Astrocyte (in vitro differentiated cells and primary cell): ENCODE measurements at regions not wholly inside any gene's neighbourhood (a gene's known extent, or its start where the extent isn't known, plus 50 kb on each side); places are given as distances from the start of the nearest gene placed in this dataset.
"Not testable (repeated sequence)": the region's sequence is repeated elsewhere in the genome, so short reads cannot be mapped to it uniquely, and the experiment has no call there.

Source experiments
- DNase-seq: peaks from one replicate; pipeline ENCODE4 v3.0.0-alpha.2; 2010; ENCODE audit warnings: low read depth
- FAIRE-seq: peaks from 2 replicates; lab custom pipeline; 2011; peaks lifted over from hg19 to GRCh38; lab: Jason Lieb, UNC
- H2AFZ ChIP-seq: 2 replicates; pipeline ENCODE4 v1.6.0; 2012; ENCODE audit warnings: low read depth, low read length, inconsistent platforms
- H3K27ac ChIP-seq: 2 replicates; pipeline ENCODE4 v1.5.1; 2011; ENCODE audit warnings: low read depth, low read length, inconsistent platforms
- H3K27me3 ChIP-seq: 2 replicates; pipeline ENCODE4 v1.6.0; 2011; ENCODE audit warnings: low read length, inconsistent platforms; ENCODE audit not compliant: insufficient read depth
- H3K36me3 ChIP-seq: 2 replicates; pipeline ENCODE4 v1.5.1; 2011; ENCODE audit warnings: low read length, inconsistent platforms; ENCODE audit not compliant: insufficient read depth
- H3K4me1 ChIP-seq: 2 replicates; pipeline ENCODE4 v1.5.1; 2011; ENCODE audit warnings: low read length, inconsistent platforms; ENCODE audit not compliant: insufficient read depth
- H3K4me2 ChIP-seq: 2 replicates; pipeline ENCODE4 v1.6.0; 2012; ENCODE audit warnings: low read length, inconsistent platforms
- H3K4me3 ChIP-seq: 2 replicates; pipeline ENCODE4 v1.5.1; 2011; ENCODE audit warnings: low read depth, mild to moderate bottlenecking, low read length, inconsistent platforms; ENCODE audit not compliant: insufficient read depth
- H3K79me2 ChIP-seq: 2 replicates; pipeline ENCODE4 v1.6.0; 2012; ENCODE audit warnings: mild to moderate bottlenecking, low read length, inconsistent platforms; ENCODE audit not compliant: insufficient read depth
- H3K9ac ChIP-seq: 2 replicates; pipeline ENCODE4 v1.6.0; 2012; ENCODE audit warnings: mild to moderate bottlenecking, low read length, inconsistent platforms
- H3K9me3 ChIP-seq: 2 replicates; pipeline ENCODE4 v1.5.1; 2012; ENCODE audit warnings: low read depth, mild to moderate bottlenecking, low read length, inconsistent platforms; ENCODE audit not compliant: insufficient read depth
- H4K20me1 ChIP-seq: 2 replicates; pipeline ENCODE4 v1.6.0; 2012; ENCODE audit warnings: low read length, inconsistent platforms; ENCODE audit not compliant: insufficient read depth
- H3K27ac Mint-ChIP-seq: one replicate; pipeline ENCODE4 v1.8.0; 2021; ENCODE audit warnings: mild to moderate bottlenecking, mixed read lengths; ENCODE audit not compliant: unreplicated experiment
- H3K27me3 Mint-ChIP-seq: one replicate; pipeline ENCODE4 v1.8.0; 2021; ENCODE audit warnings: low read depth, mixed read lengths; ENCODE audit not compliant: unreplicated experiment
- H3K36me3 Mint-ChIP-seq: one replicate; pipeline ENCODE4 v1.8.0; 2021; ENCODE audit warnings: low read depth, mixed read lengths; ENCODE audit not compliant: unreplicated experiment
- H3K4me1 Mint-ChIP-seq: one replicate; pipeline ENCODE4 v1.8.0; 2021; ENCODE audit warnings: low read depth, mixed read lengths; ENCODE audit not compliant: unreplicated experiment
- H3K4me3 Mint-ChIP-seq: one replicate; pipeline ENCODE4 v1.8.0; 2021; ENCODE audit warnings: mild to moderate bottlenecking, moderate library complexity, mixed read lengths; ENCODE audit not compliant: unreplicated experiment
- H3K9me3 Mint-ChIP-seq: one replicate; pipeline ENCODE4 v1.8.0; 2021; ENCODE audit warnings: mild to moderate bottlenecking, mixed read lengths; ENCODE audit not compliant: unreplicated experiment

GRCh38 chr21:36268264-36268663 is 51.7 kb upstream of the MORC3 start:
- H3K36me3 Mint-ChIP-seq = peaks cover 21% of the 10 kb centered on the region
- not testable (repeated sequence) for H3K27me3 ChIP-seq, FAIRE-seq, H3K79me2 ChIP-seq, H3K4me1 ChIP-seq, H3K9me3 ChIP-seq, H3K27me3 Mint-ChIP-seq, H3K9ac ChIP-seq, DNase-seq, H3K4me3 ChIP-seq, H3K27ac Mint-ChIP-seq, H3K4me1 Mint-ChIP-seq, H3K4me2 ChIP-seq, H3K36me3 ChIP-seq, H4K20me1 ChIP-seq, H3K9me3 Mint-ChIP-seq, H2AFZ ChIP-seq, H3K27ac ChIP-seq, H3K4me3 Mint-ChIP-seq
